Activated CD4-positive, alpha-beta T cell treated with anti-CD3 and anti-CD28 coated beads, Interleukin-2, amount 50 U/mL, for 48 hours (primary cell): ENCODE measurements at regions not wholly inside any gene's neighbourhood (a gene's known extent, or its start where the extent isn't known, plus 50 kb on each side); places are given as distances from the start of the nearest gene placed in this dataset.

Source experiments
- DNase-seq, 2 experiments: peaks; one replicate each; pipeline ENCODE4 v3.0.0-alpha.2; 2020

DNA sequence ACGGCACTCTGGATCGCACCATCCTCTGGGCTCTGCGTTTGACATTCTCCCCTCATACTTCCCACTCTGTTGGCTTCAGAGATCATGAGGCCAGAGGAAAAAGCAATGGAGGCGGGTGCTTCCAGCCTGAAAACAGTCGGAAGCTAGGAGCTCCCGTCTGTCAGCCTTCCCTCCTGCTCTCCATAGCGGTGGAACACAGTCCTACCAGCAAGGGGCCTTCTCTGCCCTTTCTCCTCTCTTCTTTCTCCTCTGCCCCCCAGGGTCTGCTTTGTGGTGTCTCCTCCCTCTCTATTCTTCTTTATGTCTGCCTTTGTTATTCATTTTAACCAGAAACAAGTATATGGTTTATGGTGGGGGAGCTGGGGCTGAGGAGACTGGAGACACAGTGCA is 152.5 kb upstream of the NFIB start:
- no peak for DNase-seq

- DNase-seq: no peak
Observed at GRCh38 chr9:14462950-14463349, 149.0 kb upstream of the NFIB start.

- no peak for DNase-seq
Observed at GRCh38 chr9:14455243-14455642, 141.3 kb upstream of the NFIB start.

DNA sequence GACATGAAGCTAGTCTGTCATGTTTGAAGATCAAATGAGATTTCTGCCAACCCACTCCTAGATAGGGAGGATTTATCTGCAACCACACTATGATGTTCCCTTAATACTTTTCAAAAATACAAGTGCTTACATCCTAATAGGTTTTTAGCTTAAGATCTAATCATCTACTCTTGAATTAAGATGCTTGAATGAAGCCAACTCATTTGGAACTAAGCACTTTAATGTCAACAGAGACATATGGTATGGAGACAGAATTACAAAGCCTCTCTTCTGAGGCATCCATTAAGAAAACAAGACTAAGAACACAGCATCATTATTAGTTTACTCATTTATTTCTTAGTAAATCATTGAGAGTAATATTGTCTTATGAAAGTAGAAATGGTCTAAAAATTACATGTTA is 139.3 kb upstream of the NFIB start:
- DNase-seq: no peak

- DNase-seq: no peak
Observed at GRCh38 chr9:14452539-14452938, 138.6 kb upstream of the NFIB start.

DNA sequence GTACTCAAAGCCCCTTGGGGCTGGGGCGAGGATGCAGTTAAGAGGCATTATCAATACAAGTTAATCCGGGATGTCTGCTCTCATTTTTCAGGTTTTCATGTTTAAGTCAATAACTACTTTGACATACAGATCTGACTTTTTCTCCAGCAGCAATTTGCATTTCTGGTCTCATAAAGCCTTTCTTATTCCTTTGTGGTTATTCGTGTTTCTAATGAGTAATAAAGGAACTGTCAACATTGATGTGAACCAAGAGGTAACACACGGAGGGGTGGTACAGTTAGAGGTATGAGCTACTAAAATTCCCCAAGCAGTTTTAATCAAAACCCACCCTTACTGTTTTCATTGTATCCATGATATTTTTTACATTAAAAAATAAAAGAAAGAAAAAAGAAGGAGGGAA is 138.0 kb upstream of the NFIB start:
- no peak for DNase-seq

GRCh38 chr9:14447103-14447502 is 133.2 kb upstream of the NFIB start:
- no peak for DNase-seq

GRCh38 chr9:14445946-14446345 is 132.0 kb upstream of the NFIB start:
- no peak for DNase-seq

GRCh38 chr9:14442956-14443355 is 129.0 kb upstream of the NFIB start:
- no peak for DNase-seq

GRCh38 chr9:14441976-14442651 is 128.2 kb upstream of the NFIB start:
- no peak for DNase-seq

GRCh38 chr9:14441115-14441514 is 127.2 kb upstream of the NFIB start:
- no peak for DNase-seq

DNA sequence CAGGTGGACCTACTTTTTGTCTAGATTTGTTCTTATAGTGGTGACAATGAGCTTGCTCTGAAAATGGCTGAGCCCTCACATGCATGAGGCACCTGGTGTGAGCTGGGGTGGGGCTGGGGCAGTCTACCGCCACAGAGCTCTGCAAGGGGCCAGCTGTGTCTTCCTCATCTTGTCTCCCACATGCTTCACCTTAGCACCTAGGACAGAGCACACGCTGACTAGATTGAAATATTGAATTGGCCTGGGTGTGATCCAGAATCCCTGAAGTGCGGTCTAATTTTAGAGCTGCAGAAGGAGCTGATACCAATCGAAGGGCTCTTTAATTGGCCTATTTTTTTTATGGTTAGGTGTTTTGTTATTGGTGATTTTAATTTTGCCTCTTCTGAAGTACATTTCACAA is 126.1 kb upstream of the NFIB start:
- DNase-seq: no peak

- no peak for DNase-seq
Observed at GRCh38 chr9:14439555-14439954, 125.6 kb upstream of the NFIB start.

DNA sequence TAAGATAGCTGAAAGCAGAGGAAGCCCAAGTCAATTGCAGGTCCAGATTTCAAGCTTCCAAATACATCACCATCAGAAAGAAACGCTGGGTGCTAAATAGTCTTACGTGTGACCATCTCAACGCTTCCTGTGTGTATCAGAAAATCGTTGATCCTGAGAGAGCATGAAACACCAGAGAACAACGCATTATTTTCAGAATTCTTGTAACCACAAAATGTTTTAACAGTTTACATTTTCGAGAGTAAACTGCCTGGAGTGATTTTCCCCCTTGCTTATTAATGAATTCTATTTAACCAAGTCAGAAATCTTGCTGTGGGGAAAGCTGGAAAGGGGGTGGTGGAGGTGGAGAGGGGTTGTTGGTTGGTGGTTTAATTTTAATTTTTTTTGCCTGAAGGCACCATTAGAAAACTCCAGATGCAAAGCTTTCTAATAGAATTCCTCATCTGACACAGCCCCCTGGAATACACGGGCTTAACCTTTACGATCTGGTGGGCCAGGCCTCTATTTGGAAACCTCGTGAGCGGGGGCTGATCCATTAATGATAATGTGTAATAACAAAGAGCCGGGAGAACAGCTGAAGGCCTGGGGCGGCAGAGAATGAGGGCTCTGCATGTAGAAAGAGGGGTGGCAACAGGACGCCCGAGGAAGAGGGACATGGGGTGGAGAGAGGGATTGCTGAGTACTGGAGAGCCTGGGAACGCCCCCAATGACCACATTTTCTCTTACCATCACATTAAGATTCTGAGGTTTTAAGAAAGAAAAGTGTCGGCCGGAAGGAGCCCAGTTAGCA is 124.5 kb upstream of the NFIB start:
- no peak for DNase-seq

DNA sequence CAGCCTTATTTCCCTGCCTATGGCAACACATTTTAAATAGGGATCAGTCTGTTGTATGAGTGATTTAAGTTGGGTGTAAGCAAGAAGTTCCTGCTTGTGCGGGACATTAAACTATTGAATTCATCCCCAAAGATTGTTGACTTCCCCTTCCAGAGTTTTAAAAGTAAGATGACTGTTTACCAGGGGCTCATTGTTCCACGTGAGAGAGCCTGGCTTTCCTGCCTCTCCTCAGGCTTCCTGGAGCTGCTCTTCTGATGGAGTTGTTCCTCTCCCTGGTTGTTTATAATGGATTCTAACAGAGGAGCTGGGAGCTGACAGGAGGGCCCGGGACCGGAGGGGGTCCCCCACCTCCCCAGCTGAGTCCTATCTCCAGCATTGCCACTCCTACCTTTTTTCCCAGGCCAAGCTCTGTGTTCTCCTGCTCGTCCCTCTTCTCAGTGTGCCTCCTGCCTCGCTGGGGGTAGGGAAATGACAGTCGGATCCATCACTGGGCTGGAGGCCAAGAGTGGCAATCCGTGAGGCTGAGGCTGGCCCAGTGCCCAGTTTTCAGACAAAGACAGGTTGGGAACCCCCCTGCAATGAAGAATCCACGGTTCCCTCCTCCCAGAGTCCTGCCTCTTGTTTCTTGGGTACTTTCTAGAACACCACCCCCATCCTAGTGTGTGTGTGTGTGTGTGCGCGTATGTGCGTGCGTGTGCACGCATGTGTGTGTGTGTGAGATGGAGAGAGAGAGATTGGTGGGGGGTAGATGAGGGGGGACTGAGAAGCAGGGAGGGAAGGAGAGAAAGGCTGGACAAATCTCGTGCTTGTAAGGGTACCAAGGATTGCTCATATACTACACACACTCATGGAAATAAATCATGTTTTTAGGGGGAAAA is 123.7 kb upstream of the NFIB start:
- DNase-seq: no peak

GRCh38 chr9:14435871-14436270 is 121.9 kb upstream of the NFIB start:
- DNase-seq: no peak

DNA sequence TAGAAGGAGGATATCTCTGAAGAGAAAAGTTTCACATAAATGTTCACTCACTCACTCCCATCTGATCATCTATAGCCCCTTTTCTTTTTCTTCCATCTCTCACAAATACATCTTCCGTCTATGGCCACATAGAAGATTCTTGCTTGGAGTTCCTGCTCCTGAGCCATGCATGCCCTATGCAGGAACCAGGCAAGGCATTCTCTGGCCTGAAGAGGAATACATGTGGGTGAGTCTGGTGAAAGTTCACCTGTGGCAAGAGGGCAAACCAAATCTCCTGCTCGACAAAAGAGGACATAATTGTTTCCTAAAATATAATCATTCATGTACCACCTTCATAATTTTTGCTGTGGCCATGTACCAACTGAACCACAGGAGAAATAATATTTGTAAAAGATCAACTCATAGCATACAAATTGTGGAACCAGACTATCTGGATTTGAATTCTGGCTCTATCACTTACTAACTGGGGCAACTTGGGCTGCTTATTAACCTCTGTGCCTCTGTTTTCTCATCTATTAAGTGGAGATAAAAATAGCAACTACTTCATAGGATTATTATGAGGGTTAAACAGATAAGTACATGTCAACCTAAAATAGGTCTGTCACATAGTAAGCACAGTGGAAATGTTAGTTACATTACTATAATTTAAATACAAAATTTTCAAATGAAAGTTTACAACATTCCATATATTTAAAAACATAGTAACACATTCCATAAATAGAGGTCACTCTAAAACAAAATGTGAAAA is 121.2 kb upstream of the NFIB start:
- DNase-seq: no peak

DNA sequence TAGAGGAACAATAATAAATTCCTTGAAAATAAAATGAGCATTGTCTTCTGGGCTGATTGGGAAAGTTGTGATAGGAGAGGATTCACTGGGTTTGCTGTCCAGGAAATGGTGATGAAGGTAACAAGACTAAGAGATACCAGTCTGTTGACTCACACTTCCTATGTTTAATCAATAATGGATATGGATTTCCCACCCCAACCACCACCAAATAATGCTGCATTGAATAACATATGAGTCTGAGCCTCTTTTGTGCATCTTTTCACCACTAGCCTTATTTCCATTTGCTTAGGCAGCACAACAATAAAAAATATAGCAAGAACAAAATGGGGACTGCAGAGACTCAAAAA is 120.2 kb upstream of the NFIB start:
- DNase-seq: no peak

- DNase-seq: no peak
Observed at GRCh38 chr9:14433351-14434157, 119.6 kb upstream of the NFIB start.

DNA sequence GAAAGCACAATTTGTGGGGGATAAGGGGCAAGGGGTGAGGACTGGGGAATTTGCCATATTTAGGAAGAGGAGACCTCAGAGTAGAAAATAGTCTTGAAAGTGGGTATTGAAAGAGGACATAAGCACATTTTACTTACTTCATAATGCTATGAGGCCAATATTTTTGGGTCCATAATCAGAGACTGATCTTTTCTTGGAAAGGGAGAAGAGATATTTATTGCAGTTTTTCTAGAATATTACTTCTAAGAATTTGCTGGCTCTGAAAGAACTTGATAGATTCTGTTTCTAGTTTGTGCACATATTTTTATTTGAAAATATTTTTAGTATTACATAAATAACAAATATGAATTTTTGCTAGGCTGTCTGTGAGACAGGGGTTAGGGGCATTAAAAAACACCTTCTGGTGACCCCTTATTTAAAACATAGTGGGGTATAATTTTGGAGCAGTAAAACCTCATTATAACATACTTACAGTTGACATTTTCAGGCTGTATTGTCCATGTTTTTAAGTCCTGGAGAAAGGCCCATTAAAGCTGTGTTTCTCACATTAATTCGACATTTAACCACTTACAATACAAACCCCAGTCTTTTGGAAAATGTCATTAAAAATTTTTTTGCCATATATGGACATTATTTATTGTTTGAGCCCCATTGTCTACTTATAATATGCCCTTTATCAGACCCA is 118.9 kb upstream of the NFIB start:
- no peak for DNase-seq

DNA sequence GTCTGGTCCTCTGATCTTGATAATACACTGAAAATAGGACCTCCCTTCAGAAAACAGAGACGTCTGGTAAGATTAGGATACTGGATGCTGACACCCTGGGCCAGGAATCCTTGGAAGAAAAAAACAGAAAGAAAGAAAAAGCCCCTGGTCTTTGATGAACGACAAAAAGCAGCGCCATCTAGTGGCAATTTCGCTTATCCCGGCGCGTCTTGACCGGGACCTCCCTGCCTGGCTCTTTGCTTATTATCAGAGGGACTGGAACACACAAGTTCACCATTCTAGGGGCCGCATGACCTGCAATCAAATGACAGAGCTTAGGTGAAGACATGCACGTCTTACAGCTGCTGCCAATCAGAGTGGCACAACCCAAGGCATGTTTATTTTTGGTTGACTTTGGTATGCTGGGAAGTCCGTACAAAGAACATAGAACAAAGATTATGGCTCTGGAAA is 114.9 kb upstream of the NFIB start:
- peak; percentile 49 to 59 for DNase-seq

- DNase-seq: no peak
Observed at GRCh38 chr9:14427419-14427818, 113.5 kb upstream of the NFIB start.
